ENCODE measurements at regions not wholly inside any gene's neighbourhood (a gene's known extent, or its start where the extent isn't known, plus 50 kb on each side); places are given as distances from the start of the nearest gene placed in this dataset.

DNA sequence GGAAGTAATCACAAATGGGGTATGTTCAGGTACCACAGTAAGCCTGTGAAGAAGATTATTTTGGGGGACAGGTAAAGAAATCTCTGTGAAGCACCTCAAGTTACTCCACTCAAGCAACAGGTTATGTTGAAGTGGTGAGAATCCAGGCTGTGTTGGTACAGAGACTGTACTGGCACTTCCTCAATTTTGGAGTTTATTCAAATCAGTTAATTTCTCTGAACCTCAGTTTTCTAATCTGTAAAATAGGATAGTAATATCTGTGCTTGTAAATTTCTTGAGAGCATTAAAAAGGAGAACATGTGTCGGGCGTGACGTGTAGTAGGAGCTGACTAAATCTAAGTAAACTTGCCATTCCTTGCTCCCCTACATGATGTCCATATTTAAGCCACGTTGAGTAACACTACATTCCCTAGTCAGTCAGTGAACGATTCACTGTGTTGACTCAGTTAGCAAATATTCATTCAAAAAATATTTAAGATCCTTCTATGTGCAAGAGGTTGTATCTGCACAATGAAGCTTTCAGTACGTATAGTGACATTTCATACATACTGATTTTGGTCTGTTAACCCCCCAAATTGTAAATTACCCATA is 504.2 kb downstream of the ZEB2 start:
- no peak overlapping the region for H3K4me3 ChIP-seq (replicated peaks; ENCODE audit: low read depth, low read length)
- TF ChIP-seq, protein P1, sequence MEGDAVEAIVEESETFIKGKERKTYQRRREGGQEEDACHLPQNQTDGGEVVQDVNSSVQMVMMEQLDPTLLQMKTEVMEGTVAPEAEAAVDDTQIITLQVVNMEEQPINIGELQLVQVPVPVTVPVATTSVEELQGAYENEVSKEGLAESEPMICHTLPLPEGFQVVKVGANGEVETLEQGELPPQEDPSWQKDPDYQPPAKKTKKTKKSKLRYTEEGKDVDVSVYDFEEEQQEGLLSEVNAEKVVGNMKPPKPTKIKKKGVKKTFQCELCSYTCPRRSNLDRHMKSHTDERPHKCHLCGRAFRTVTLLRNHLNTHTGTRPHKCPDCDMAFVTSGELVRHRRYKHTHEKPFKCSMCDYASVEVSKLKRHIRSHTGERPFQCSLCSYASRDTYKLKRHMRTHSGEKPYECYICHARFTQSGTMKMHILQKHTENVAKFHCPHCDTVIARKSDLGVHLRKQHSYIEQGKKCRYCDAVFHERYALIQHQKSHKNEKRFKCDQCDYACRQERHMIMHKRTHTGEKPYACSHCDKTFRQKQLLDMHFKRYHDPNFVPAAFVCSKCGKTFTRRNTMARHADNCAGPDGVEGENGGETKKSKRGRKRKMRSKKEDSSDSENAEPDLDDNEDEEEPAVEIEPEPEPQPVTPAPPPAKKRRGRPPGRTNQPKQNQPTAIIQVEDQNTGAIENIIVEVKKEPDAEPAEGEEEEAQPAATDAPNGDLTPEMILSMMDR (IDR thresholded peaks at IDR 0.05; ENCODE audit: low read depth, low read length, missing control alignments) = no peak
- DNase-seq (ENCODE audit: extremely low read depth, low read depth) = no peak

DNA sequence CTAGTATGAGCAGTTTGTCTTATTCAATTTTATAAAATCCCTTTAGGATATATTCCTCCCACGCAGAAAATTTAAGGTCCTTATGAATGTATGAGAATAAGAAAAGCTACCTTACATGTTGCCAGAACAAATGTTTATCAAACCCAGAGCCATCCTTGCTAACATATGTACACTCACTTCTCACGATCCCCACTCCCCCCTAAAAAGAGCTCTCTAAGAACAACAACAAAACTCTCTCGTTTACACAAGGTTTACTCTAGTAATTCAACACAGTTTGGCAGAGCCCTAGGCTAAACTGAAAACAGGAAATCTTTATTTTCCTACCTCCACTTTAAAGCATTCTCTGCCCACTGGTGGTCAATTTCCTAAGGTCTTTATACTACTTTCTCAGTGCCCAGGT is 504.9 kb downstream of the ZEB2 start:
- DNase-seq (ENCODE audit: extremely low read depth, low read depth) = no peak
- TF ChIP-seq, protein P1 (IDR thresholded peaks at IDR 0.05; ENCODE audit: low read depth, low read length, missing control alignments) = no peak
- H3K4me3 ChIP-seq (replicated peaks; ENCODE audit: low read depth, low read length) = no peak overlapping the region

DNA sequence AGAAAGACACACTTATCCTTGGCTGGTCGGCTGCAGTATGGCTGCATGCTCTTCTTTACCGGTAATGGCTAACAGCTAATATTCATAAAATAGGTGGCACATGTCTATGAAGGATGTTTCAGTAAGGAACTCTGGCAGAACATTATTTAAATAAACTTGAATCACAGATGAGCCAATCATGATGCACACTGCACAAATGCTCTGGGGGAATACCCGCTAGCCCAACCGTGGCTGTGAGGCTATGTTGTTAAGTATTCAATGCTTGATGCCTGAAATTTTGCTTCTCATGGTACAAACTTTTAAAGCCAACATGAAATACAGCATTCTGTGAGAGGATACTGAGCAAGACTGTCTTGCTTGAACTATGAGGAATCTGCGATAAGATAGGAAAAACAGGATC is 505.8 kb downstream of the ZEB2 start:
- TF ChIP-seq, protein P1 (IDR thresholded peaks at IDR 0.05; ENCODE audit: low read depth, low read length, missing control alignments) = no peak
- DNase-seq (ENCODE audit: extremely low read depth, low read depth) = no peak
- H3K4me3 ChIP-seq (replicated peaks; ENCODE audit: low read depth, low read length) = no peak overlapping the region

DNA sequence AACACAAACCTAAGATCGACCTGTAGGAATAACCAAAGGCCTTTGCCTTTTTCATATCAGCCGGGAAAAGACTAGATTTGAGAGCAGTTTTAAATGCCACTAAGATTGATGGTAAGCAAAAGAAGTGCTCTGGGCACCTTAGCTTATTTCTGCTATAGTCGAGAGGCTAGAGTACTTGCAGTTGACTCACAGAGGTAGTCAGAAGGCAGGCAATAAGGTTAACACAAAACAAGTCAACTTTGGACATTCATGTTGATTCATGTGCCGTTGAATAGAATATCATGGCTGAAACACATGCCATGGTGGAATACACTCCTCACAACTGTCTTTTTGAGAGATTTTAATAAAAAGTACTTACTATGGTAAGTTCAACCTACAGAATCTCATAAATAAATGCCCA is 507.6 kb downstream of the ZEB2 start:
- TF ChIP-seq, protein P1 (IDR thresholded peaks at IDR 0.05; ENCODE audit: low read depth, low read length, missing control alignments) = no peak
- H3K4me3 ChIP-seq (replicated peaks; ENCODE audit: low read depth, low read length) = no peak overlapping the region
- DNase-seq (ENCODE audit: extremely low read depth, low read depth) = no peak

DNA sequence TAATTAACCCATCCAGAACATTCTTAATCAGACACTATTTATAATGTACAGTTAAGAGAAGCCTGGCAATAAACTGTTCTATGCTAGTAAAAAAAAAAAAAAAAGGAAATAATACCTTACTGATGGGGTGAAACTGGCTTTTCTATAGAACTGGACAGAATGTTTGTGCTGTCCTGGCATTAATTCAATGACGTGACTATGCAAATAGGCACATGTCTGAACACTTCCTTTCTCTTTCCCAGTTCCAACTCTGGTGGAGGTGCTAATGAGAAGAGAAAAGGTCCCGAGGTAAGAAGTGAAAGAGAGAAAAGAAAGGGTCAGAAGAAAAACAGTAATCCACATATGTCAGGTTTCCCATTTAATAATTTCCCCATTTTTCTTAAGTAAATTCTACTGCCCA is 508.4 kb downstream of the ZEB2 start:
- no peak for DNase-seq (ENCODE audit: extremely low read depth, low read depth)
- no peak overlapping the region for H3K4me3 ChIP-seq (replicated peaks; ENCODE audit: low read depth, low read length)
- TF ChIP-seq, protein P1 (IDR thresholded peaks at IDR 0.05; ENCODE audit: low read depth, low read length, missing control alignments) = no peak

DNA sequence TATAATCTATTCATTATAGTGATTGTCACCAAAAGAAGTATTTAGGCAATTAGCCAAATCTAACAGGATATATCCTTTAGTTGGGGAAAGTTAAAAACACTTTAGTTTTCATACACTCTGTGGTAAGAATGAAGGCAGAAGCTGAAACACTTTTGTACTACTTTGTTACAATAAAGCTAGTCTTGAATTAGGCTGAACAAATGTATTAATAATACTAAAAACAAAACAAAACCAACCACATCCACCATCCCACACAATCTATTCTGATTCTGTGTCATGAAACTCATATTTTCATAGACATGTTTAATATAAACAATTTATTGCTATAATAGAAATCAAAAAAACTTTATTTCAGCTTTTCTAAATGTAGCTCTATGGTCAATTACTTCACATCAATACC is 508.8 kb downstream of the ZEB2 start:
- no peak overlapping the region for H3K4me3 ChIP-seq (replicated peaks; ENCODE audit: low read depth, low read length)
- TF ChIP-seq, protein P1 (IDR thresholded peaks at IDR 0.05; ENCODE audit: low read depth, low read length, missing control alignments) = no peak
- no peak for DNase-seq (ENCODE audit: extremely low read depth, low read depth)
